NCI-H2029 (cell line): ENCODE measurements at regions not wholly inside any gene's neighbourhood (a gene's known extent, or its start where the extent isn't known, plus 50 kb on each side); places are given as distances from the start of the nearest gene placed in this dataset.
"Not testable (repeated sequence)": the region's sequence is repeated elsewhere in the genome, so short reads cannot be mapped to it uniquely, and the experiment has no call there.

Source experiments
- DNase-seq: peaks from one replicate; lab custom pipeline; 2025; lab: John Stamatoyannopoulos, UW

DNA sequence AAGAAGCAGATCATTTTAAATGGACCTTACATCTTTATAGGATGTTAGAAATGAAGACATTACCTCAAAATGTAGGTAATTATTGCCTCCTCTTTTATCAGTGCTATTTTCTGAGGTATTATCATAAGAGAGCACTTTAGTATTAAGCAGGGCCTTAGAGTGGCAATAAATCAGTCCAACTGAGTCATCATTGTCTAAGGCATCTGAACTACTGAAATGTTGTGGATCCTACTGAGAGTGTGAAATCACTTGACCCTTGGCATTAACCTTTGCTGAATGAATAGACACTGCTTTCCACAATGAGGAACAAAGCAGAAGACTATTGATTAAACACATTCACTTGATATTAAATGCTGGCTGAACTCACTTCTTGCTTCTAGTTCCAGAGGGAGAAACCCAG is 224.6 kb upstream of the ARRDC3 start:
- DNase-seq, result no peak

DNA sequence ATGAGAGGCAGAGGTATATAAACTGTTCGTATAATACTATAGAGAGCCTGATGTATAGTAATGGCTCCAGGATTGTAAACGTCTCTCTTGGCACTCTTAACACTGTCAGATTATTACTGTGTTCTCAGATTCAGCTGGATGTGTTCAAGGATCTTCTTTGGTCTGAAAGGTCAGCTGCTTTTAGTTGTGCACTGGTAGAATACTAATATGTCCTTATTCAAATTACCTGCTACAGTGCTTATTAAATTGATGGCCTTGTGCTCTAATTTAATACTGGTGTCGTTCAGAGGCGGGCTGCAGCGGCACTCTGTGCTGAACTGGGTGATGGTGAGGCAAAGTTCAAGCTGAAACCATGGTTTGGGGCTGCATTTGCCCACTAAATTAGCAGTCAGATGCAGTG is 216.7 kb upstream of the ARRDC3 start:
- DNase-seq, result no peak

DNA sequence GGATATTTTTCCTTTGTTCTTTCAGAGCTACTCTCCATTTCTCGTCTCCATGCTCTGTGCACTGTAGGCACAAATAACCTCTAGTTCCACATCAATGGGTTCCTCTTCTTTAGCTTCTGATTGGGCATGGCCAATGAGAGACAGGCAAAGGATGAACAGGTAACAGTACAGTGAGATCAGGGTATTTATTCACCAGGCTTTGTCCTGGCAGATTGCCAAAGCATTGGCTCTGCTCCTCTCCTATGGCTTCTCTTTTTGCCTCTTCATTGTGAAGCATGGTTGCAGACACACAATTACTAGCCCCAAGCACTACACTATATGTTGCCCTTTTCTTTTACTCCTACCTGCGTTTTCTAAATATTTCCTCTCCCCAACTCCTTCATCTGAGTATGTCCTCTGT is 215.1 kb upstream of the ARRDC3 start:
- no peak for DNase-seq

DNA sequence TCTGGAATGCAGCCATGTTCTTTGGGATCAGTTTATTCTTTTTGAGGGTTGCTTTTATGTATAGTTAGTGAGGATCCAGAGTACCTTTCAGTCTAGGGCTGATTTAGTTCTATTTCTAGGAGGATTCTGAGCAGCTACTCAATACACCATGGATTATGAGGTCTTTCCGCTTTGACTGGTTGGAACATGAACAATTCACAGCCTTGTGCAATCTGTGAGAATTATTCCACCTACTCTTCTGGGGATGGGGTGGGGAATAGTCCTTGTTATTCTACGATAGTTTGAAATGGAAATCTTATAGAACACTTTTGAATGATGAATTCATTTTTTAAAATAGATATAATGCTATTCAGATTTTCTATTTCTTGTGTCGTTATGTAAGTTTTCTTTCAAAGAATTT is 212.3 kb upstream of the ARRDC3 start:
- no peak for DNase-seq

DNA sequence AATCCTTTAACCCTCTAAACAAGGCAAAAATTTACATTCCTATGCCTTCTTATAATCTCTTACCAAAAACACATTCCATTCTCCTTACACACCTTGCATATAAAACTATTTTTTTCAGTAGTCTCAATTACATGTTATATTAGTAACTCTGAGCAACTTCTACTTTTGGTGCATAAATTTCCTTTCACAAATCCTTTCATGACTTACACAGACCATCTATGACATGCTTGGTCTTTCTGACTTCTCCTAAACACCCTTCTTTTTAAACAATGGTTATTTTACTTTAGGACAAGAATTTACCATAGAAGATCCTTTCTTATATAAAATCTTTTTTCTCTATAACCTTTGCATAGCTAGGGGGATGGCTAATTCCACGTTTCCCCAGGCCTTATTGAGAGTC is 208.0 kb upstream of the ARRDC3 start:
- no peak for DNase-seq

DNA sequence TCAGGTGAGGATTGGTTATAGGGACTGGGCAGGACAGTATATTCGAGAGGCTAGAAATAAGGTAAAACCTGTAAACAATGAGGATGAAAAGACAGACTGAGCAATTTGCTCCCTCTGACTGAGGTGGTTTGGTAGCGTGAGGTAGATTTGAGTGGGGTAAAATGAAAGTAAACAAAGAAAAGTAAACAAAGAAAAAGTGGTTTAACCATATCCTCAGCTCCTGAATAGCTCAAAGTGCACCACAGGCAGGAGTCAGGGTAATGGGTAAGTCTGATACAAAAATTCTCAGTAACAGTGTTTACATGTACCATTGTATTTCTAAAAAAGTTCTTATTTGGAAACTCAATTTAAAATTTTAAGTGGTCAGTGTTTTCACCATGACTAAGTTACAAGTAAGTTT is 203.1 kb upstream of the ARRDC3 start:
- DNase-seq, result peak; percentile 17

DNA sequence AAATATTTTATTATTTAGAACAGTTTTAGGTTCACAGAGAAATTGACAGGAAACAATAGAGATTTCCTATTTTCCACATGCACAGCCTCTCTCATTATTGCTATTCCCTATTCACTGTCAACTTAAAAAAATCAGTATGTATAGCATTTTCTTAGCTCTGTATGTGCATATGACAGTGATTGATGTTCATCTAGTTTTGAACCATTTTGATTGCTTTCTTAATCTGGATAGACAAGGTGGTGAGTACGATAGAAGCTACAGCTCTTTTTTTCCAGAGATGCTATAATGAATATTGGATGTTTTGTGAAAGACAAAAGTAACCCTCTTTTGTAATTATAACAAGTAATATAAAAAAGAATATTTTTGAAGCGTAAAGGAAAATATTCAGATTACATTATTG is 201.2 kb upstream of the ARRDC3 start:
- DNase-seq, result no peak

DNA sequence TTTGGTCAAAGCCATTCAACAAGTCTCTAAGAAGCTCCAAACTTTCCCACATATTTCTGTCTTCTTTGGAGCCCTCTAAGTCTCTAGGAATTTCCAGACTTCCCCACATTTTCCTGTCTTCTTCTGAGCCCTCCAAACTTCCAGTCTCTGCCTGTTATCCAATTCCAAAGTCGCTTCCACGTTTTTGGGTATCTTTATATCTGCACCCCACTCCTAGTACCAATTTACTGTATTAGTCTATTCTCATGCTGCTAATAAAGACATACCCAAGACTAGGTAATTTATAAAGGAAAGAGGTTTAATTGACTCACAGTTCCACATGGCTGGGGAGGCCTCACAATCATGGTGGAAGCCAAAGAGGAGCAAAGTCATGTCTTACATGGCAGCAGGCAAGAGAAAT is 182.9 kb upstream of the ARRDC3 start:
- not testable (repeated sequence) for DNase-seq

DNA sequence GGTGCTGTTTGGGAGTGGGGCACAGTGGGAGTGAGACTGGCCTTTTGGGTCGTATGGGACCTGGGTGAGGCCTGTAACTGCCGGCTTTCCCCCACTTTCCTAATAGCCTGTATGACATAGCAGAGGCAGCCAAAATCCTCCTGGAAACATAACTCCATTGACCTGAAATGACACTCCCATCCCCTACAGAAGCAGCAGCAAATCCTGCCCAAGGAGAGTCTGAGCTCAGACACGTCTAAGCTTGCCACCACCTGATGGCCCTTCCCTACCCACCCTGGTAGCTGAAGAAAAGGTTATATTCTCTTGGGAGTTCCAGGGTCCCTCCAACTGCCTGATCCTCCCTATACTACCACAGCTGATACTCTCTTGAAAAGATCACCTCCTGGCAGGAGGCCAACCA is 179.8 kb upstream of the ARRDC3 start:
- no peak for DNase-seq

DNA sequence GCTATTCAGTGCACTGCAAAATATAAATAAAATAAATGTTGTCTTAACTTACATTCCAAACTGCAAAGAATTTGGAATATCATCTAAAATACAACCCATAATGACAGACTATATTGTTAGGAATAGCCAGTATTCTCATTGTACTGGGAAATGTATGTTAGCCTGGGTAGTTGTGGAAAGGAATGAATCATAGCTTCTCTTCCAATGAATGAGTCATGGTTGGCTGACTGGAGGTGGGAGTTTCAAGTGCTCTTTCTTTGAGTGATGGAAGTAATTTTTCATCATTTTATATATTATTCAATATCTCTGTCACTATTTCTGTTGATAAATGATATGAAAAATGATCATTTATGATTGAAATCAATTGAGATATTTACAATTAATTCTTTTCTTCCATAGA is 158.6 kb upstream of the ARRDC3 start:
- no peak for DNase-seq

DNA sequence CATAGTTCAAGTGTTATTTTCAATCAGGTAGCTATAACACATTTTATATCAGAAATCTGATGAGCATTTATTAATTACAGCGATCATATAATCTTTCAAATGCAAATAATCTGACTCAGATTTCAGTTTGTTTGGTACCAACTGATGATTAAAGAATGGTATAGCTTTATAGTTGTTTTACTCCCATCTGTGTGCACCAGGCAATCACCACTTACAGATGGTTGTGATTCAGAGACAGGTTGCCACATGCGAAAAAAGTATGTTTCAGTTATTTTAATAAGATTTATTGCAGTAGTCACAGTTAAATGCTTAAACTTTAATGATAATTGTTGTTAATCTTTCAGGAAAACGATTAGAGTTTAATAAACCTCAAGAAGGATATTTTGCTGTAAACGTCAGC is 155.1 kb upstream of the ARRDC3 start:
- DNase-seq, result no peak

DNA sequence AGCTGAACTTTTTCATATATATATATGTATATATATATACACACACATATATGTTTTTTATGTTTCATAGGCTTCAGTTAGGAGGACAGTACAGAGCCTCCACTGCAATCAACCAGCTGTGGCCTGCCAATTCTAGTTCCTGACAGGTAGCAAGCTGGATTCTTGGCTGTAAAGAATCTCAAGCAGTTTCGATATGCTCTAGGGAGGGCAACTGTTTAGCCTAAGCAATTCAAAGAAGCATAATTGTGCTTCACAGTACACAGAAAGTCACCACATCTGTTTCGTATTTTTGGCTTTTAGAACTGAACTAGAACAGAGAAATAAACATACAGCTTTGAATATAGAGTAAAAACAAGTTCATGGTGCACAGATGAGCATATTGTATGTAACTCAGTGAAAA is 152.4 kb upstream of the ARRDC3 start:
- no peak for DNase-seq

DNA sequence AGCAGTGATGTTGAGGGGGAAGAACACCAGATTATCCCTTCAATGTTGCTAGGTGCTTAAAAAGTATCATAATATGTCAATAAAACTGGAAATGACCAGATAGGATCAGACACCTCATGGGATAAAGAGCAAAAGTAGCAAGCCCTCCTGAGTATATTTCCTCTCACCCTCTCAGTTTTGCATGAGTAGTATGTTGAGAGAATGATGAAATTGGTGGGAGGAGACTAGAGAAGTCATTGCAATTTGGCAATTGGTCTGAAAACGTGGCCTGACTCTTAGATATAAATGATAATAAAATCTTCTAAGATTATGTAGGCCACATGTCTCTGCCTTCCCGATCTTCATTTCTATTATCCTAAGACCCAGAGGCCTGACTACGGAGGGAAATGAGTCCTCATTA is 151.2 kb upstream of the ARRDC3 start:
- DNase-seq, result no peak

DNA sequence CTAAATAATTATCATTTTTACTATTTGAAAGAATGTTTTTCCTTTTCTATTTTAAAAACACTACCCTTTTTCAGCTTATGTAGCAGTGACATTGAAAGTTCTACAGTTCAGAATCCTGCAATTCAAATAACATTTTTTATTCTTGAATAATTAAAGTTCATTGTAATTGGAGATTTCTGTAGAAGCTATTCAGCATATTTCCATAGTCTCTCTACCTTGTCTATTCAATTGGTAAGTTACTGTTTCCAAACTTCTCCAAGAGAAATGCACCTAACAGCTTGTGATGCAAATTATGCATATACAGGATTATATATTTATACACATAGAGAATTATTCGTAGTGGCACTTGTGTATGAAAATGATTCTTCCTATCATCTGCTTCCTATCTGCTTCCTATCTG is 149.7 kb upstream of the ARRDC3 start:
- DNase-seq, result no peak

DNA sequence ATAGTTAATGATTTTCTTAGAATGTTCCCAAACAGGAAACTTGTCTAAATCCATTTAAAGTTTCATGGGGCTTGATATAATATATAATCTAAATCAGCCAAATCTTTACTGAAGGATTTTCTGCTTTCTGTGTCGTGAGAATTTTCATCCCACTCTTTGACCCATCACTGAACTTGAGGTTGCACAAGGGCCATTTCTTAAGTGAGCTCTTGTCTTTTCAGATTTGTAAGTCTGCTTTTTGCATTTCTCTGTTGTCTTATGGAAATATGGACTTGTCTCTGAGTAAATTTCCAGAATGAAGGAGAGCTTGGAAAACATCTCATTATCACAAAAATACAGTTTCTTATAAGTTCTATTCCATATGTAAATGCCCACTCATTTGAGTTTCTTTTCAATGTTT is 149.2 kb upstream of the ARRDC3 start:
- no peak for DNase-seq

DNA sequence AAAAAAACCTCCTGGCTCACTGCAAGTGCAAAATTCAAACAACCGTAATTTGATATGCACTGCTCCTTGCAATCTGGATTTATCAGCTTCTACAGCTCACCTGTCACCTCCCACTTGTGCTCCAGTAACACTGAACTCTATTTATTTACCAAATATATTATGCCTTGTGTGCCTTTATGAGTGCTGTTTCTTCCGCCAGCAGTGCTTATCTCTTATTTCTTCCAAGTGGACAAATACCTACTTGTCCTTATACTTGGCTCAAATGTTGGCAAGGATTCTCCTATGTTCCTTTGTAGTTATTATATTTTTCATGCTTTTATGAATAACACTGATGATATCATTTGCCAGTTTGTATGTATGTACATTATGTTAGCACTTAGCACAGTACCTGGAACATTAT is 145.7 kb upstream of the ARRDC3 start:
- peak; percentile 60 for DNase-seq

DNA sequence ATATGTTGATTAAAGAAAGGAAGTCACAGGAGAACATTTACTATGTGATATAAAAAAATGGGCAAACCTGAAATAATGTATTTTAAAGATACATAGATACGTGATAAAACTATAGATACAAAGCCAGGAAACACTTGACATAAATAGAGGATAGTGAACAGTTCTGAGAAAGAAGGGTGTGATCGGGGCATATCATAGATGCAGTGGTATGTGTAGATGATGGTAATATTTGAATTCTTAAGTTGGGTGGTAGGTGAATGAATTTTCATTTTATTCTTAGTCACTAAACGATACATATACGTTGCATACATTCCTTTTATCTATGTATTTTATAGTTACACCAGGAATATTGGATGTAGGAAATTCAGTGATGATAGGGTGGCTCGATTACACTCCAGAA is 138.7 kb upstream of the ARRDC3 start:
- DNase-seq, result no peak

DNA sequence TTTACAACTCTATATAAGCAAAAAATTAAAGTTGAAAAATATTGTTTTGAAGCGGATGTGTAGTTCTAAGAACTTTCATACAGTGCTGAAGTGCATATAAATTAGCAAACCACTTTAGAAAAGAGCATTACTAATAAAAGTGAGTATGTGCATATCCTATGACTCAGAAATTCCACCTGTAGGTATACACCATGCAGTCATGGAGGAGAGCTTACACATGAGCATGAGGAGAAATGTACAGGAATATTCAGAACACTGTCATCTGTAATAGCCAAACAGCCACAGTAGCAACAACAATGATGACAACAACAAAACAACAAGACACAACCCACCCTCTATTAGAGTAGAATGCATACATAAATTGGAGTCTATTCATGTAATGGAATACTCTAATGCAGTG is 138.2 kb upstream of the ARRDC3 start:
- no peak for DNase-seq

DNA sequence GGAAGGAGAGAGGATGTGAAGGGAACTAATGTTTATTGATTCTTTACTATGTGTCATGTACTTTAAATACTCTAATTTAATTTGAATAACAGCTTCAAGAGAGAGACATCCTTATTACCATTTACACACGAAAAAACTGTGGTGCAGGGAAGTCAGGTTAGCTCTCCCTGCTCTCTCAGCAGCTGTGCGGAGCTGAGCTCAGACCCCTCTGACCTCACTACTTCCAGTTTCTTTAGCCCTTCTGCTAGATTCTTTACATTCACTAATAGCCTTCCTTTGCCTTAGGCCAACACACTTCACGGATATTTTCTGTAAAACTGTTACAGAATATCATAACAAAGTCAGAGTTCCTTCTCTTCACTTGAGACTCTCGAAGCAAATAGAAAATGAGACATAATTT is 131.3 kb upstream of the ARRDC3 start:
- no peak for DNase-seq

DNA sequence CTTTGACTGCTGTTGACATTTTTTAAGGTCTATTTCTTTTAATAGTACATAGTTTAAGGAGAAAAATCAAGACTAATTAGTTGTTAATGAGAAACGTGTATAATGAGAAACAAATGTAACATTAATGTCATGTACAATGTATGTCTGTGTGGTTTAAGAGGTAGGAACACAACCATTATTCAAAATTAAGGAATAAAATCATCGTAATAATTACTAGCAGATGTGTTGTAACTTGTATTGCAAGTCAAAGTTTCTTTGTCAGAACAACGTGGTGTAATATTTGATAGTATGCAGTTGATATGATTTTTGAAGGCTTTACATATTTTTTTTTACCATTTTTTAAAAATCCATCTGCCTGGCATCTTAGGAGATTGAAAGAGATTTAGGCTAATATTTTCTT is 120.2 kb upstream of the ARRDC3 start:
- no peak for DNase-seq

DNA sequence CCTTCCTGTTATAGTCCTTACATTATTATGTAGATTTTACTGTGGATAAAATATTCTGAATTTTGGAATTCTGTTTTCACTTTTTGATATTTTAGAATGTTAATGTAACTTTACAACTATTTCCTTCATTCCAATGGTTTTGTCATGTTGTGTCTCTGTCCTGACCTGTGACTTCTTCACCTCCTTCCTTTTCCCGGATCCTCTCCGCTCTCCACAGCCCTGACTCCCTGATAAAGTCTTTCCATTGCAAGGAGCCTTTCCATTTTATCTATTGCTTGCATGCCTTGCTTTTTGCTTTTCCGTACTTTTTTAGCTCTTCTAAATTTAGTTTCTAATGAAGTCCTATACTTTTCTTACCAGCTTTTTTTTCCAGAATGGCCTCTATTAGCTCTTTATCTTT is 117.6 kb upstream of the ARRDC3 start:
- DNase-seq, result no peak

DNA sequence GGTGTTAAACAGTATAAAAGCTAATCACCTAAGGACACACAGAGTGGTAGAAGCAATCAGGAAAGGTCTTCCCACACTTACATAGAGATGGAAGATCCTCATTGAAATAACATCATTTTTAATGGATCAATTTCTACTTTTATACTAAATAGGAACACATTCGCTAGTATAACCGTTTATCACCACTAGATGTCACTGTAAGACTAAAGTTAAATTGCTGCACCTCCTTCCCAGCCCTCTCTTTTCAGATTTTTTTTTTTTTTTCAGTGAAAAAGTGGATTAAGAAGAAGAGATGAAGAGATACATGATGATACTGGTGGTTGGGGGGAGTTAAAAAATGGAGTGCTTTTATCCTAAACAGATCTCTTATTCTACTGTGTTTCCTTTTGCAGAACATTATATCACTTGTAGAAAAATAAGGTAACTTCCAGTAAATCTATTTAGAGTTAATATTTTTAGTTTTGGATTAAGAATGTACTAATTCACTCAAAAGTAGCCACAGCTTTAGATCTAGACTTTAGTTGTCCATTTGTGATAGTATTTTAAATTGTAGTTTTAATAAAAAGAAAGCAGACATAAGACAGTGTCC is 116.9 kb upstream of the ARRDC3 start:
- DNase-seq, result peak; percentile 12

DNA sequence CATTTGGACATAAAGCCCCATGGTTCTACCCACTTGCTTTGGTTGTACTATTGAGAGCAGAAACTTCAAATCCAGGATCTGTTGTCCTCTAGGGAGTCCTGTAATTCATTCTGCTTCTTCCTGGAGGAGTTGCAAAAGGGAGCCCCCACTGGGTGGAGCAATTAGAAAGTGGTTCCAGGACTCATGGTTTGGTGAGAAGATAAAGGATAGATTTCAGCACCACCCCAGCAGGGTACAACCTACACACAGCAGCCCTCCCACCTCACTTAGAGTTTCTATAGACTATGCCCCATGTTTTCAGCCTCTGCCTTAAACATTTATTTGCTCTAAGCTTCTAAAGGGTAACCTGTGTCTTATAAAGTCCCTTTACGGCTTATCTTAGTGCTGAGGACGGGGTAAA is 112.6 kb upstream of the ARRDC3 start:
- DNase-seq, result no peak

DNA sequence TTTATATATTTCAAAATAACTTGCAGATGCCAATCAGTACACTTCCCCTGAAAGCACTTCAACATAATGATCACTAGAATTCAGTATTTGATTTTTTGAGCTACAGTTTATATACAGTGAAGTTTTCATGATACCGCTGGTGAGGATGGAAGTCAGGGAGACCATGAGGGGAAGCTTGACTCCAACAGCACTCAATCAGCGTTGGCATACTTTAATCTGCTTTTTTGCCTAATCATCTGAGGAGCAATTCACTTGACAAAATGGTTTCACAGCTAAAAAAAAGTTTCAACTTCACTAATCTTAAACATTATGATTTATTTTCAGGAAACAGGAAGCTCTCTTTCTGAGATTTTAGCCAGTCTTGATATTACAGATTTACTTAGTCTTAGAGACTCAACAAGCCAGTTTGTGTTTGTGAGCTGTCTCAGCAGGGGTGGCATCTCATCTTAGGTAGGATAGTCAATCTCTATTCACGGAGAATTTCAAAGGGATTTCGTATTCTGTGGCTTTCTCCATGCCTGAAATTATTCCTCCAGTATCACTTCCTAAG is 111.4 kb upstream of the ARRDC3 start:
- DNase-seq, result no peak

DNA sequence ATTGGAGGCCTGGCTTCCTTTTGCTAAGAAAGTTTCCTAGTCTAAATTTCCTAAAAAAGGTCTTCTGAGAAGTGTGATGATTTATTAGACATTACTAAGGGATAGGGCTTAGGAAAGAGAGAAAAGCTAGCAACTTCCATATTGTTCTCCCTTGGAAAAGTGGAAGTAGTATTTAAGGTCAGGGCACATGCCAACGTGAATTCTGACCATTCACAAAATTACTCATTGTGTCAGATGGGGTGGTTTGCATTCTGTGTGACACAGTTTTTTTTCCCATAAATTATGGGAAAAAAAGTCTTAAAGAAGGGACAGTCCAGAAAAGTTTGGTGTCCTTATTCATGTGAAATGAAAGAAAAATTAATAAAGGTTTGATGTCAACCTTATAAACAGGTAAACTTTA is 110.0 kb upstream of the ARRDC3 start:
- no peak for DNase-seq
